ENCODE measurements at regions not wholly inside any gene's neighbourhood (a gene's known extent, or its start where the extent isn't known, plus 50 kb on each side); places are given as distances from the start of the nearest gene placed in this dataset.

DNA sequence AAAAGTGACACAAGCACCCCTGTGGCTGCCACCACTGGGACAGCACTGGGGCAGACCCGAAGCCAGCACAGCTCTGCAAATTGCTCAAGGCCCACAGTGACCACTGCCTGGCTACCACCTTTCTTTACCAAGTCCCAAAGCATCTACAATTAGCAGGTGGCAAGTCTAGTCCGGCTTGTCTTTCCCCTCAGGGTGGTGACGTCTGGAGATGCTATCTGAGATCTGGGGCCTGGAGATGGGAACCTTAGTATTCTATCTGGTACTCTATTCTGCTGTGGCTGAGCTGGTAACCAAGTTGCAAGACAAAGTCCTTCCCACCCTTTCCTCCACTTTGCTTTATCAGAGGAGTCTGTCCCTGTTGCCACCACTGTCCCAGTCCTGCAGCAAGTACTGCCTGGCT, 1010.1 kb upstream of the FLRT2 start:
- H3K27me3 ChIP-seq (ENCODE audit: control insufficient read depth, insufficient read depth, low read length): no peaks in the 10 kb centered on the region
- DNase-seq (ENCODE audit: low read depth, low spot score): no peak

DNA sequence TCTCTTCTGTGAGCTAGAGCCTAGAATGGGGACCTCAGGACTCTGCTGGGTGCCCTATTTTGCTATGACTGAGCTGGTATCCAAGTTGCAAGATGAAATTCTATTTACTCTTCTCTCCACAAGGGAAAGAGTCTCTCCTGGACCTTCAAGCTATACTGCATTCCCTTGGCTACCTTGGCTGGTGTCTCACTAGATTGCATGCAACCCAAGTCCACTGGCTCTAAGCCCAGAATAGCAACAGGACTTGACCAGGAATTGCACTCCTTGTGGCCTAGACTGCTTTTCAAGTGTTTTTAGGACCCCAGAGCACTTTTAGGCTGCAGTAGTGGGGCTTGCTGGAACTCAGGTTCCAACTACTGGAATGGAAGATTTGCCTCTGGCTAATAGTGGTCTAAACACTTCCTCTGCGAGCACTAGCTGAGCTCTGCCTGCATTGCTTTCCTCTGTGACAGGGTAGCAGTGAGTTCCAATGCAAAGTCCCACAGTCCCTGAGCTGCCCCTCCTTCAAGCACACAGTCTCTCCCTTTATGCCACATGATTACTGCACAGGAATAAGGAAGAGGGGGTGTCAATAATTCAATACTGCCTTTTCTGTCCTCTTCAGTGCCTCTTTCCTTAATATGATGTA, 1009.1 kb upstream of the FLRT2 start:
- no peak overlapping the region for H3K4me3 ChIP-seq (ENCODE audit: low read depth, low read length)
- DNase-seq (ENCODE audit: low read depth, low spot score): no peak
- H3K27me3 ChIP-seq (ENCODE audit: control insufficient read depth, insufficient read depth, low read length): no peaks in the 10 kb centered on the region
- no peak overlapping the region for H3K27ac ChIP-seq (ENCODE audit: low read depth, low read length)
- H3K9me3 ChIP-seq (ENCODE audit: control insufficient read depth, insufficient read depth, low read length): no peaks in the 10 kb centered on the region
- TF ChIP-seq, protein P1, sequence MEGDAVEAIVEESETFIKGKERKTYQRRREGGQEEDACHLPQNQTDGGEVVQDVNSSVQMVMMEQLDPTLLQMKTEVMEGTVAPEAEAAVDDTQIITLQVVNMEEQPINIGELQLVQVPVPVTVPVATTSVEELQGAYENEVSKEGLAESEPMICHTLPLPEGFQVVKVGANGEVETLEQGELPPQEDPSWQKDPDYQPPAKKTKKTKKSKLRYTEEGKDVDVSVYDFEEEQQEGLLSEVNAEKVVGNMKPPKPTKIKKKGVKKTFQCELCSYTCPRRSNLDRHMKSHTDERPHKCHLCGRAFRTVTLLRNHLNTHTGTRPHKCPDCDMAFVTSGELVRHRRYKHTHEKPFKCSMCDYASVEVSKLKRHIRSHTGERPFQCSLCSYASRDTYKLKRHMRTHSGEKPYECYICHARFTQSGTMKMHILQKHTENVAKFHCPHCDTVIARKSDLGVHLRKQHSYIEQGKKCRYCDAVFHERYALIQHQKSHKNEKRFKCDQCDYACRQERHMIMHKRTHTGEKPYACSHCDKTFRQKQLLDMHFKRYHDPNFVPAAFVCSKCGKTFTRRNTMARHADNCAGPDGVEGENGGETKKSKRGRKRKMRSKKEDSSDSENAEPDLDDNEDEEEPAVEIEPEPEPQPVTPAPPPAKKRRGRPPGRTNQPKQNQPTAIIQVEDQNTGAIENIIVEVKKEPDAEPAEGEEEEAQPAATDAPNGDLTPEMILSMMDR (IDR thresholded peaks at IDR 0.05; ENCODE audit: low read depth, low read length): no peak
- CTCF ChIA-PET: interaction anchor here (0.6 kb wide), 1 partner anchor 23 kb away, joined by 3 read pairs; no protein-coding TSS in a partner anchor
- POLR2A ChIA-PET: no interaction called here

More for the DNA sequence above, 1010.1 kb upstream of the FLRT2 start:
- TF ChIP-seq, protein P1 (IDR thresholded peaks at IDR 0.05; ENCODE audit: low read depth, low read length): no peak
- H3K4me3 ChIP-seq (ENCODE audit: low read depth, low read length): no peak overlapping the region
- CTCF ChIA-PET: no interaction called here
- no peak overlapping the region for H3K27ac ChIP-seq (ENCODE audit: low read depth, low read length)
- POLR2A ChIA-PET: no interaction called here
- no peaks in the 10 kb centered on the region for H3K9me3 ChIP-seq (ENCODE audit: control insufficient read depth, insufficient read depth, low read length)

DNA sequence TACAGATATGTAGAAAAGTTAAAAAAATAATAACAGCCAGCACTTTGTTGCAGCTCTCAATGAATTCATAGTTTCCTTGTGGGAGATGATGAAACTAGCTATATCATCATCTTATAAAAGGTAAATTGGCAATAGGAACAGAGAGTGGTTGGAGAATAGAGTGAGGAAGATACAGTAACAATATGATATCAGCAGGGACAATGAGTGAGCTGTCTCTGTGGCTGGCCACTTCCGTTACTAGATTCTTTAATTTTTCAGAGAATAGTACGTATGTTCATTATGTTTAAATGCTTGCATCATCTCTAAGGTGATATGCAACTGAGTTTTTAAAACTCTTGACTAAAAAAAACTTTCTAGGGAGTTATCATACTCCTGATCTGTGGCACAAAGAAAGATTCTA, 1006.2 kb upstream of the FLRT2 start:
- TF ChIP-seq, protein P1 (IDR thresholded peaks at IDR 0.05; ENCODE audit: low read depth, low read length): no peak
- no peaks in the 10 kb centered on the region for H3K27me3 ChIP-seq (ENCODE audit: control insufficient read depth, insufficient read depth, low read length)
- no peak overlapping the region for H3K27ac ChIP-seq (ENCODE audit: low read depth, low read length)
- ChIA-PET POLR2A (no interaction called here), CTCF (no interaction called here)
- no peaks in the 10 kb centered on the region for H3K9me3 ChIP-seq (ENCODE audit: control insufficient read depth, insufficient read depth, low read length)
- no peak for DNase-seq (ENCODE audit: low read depth, low spot score)
- H3K4me3 ChIP-seq (ENCODE audit: low read depth, low read length): no peak overlapping the region

DNA sequence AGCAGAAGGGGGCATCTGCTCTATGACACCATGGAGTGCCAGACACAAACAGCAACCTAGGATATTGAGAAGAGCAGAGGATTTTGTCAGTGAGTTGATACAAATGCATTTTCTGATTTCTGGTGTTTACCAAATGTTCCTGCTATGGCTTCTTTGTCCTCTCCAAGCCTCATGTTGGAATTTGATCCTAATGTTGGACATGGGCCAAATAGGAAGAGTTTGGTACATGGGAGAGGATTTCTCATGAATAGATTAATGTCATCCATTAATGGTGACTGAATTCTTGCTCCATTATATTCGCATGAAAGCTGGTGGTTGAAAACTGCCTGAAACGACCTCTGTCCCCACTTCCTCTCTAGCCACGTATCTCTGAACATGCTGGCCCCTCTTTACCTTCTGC, 1002.2 kb upstream of the FLRT2 start:
- TF ChIP-seq, protein P1 (IDR thresholded peaks at IDR 0.05; ENCODE audit: low read depth, low read length): no peak
- Histone ChIP-seq H3K27me3 (ENCODE audit: control insufficient read depth, insufficient read depth, low read length) (no peaks in the 10 kb centered on the region), H3K27ac (ENCODE audit: low read depth, low read length) (no peak overlapping the region), H3K4me3 (ENCODE audit: low read depth, low read length) (no peak overlapping the region), H3K9me3 (ENCODE audit: control insufficient read depth, insufficient read depth, low read length) (no peaks in the 10 kb centered on the region)
- ChIA-PET POLR2A (no interaction called here), CTCF (no interaction called here)
- DNase-seq (ENCODE audit: low read depth, low spot score): no peak

DNA sequence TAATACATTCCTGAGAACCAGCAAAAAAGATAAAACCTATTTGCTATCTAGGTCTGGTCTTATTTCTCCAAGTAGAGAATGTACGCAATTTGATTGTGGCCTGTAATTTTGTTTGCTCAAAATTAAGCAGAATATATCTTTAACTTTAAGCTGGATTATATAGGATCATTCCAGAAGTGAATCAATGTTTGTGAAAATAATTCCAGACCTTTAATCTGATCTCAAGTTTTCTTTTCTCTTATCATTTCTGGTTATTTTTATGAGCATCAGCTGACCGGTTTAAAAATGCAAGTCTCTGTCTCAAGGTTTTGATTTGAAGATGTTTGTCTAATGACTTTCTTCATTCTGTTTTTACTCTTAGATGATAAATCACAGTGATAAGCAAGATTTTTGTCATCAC, 997.9 kb upstream of the FLRT2 start:
- CTCF ChIA-PET: no interaction called here
- no peak for DNase-seq (ENCODE audit: low read depth, low spot score)
- POLR2A ChIA-PET: no interaction called here

More for the DNA sequence above, 997.9 kb upstream of the FLRT2 start:
- Histone ChIP-seq H3K27me3 (ENCODE audit: control insufficient read depth, insufficient read depth, low read length) (no peaks in the 10 kb centered on the region), H3K27ac (ENCODE audit: low read depth, low read length) (no peak overlapping the region), H3K4me3 (ENCODE audit: low read depth, low read length) (no peak overlapping the region), H3K9me3 (ENCODE audit: control insufficient read depth, insufficient read depth, low read length) (no peaks in the 10 kb centered on the region)
- TF ChIP-seq, protein P1 (IDR thresholded peaks at IDR 0.05; ENCODE audit: low read depth, low read length): no peak
